Non-pigmented ciliary epithelial cell (primary cell): ENCODE measurements at regions not wholly inside any gene's neighbourhood (a gene's known extent, or its start where the extent isn't known, plus 50 kb on each side); places are given as distances from the start of the nearest gene placed in this dataset.
"Not testable (repeated sequence)": the region's sequence is repeated elsewhere in the genome, so short reads cannot be mapped to it uniquely, and the experiment has no call there.

Experiments used
- DNase-seq: peaks from one replicate; pipeline ENCODE4 v3.0.0-alpha.2; 2010; ENCODE audit warnings: low read depth

DNA sequence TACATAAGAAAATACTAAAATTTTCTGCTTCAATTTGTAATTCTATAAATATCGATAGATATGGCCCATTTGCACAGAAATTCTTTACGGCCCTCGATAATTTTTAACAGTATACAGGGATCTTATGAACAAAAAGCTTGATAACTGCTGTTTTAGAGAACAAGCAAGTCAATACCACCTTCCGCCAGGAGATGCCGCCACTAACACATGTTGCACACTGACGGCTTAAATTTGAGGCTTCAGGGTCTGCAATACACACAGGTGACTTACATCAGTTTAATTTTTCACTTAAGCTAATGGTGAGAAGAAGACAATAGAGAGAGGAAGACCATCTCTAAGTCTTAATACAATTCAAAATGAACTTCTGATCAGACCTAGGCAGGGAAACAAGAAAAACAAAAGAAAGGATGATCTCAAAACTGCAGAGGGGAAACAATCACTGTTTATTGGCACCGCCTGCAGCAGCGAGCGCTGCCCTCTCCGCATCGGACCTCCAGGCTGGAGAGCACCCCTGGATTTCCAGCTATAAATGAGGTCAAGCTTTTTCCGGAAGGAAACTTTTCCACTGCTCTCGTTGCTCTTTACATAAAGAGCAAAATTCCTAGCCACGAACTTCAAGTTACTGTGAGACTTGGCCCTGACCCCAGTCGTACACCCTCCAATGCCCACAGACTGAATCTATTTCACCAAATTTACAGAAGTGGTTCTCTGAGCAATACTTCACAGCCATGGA, 53.9 kb downstream of the OTOR start:
- no peak for DNase-seq

DNA sequence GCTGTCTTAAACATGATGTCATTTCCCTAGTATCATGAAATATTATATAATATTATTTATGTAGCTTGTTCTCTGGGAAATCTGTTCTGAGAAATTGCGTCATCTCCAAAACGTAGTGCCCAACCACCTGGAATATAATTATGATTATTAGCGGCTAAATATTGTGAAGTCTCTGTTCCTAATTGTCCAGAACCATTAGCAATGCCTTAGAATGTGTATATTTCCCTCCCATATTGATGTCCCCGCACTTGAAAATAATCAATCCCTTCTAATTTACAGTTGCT, 54.4 kb downstream of the OTOR start:
- no peak for DNase-seq

DNA sequence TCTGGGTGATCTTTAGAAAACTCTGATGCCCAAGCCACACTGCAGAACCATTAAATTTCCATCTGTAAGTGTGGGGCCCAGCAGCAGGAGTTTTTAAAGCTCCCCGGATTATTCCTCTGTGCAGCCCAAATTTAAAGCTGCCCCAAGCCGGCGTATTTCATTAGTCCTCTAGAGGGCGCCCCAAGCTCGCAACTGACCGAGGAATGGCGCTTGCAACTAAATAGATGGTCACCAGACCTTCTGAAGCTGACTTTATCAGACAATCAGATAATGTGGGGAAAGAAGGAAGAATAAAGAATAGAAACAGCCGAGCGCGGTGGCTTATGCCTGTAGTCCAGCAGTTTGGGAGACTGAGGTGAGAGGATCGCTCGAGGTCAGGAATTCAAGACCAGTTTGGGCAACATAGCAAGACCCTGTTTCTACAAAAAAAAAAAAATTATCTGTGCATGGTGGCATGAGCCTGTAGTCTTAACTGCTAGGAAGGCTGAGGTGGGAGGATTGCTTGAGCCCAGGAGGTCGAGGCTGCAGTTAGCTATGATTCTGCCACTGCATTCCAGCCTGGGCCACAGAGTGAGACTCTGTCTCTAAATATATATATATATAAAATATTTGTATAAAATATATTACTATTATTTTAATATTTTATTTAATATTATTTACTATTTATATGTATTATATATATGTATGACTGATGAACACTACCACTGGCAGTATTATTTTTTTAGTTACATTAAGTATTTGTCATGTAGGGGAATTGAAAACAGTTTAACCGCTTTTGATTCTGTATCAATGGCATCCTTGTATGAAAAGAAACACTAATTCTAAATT, 56.0 kb downstream of the OTOR start:
- no peak for DNase-seq

DNA sequence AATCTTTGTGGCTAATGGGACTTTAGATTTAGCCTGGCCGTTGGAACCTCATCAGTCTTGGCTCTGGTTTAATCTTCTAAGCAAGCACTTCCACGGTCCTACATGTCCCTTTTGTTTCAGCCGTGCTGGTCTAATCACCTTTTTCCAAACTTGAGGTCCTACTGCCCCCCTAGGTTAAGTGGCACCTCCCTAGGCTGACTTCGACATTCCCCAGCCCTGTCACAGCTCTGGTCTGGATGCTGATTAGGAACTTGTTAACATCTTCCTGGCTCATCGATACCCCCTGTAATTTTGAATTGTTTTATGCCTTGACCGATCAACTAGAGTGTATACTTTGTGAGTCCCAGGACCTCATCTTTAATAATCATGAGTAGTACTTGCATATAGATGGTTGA, 56.6 kb downstream of the OTOR start:
- no peak for DNase-seq

DNA sequence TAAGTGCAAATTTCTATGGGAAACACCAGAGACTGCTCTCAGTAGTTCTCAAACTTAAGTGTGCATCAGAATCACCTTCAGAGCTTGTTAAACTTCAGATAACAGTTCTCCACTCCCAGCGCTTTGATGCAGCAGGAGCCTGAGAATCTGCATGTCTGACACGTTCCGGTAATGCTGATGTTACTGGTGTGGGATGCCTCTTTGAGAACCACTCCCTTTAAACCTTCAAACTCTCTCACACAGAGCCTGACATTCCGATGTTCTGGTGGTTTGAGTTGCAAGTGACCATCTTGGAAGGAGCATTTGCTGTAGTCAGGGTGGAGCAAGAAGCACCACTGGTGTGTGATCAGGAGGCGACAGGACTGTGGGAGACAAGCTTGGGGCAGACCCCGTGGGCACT, 57.9 kb downstream of the OTOR start:
- no peak for DNase-seq

DNA sequence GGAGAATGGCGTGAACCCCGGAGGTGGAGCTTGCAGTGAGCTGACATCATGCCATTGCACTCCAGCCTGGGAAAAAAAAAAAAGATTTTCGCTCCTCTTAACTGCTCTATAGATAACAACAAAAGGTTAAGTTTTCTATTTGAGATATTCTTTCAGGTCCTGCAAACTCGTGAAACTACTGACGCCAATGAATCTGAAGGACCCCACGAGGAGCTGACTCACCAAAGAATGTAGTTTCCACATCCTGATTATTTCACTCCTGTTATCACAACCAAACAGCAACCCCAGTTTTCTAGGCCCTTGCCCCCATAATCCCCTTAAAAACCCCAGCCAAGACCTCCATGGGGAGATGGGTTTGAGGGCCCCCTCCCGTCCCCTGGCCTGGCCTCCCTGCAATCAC, 58.7 kb downstream of the OTOR start:
- no peak for DNase-seq

DNA sequence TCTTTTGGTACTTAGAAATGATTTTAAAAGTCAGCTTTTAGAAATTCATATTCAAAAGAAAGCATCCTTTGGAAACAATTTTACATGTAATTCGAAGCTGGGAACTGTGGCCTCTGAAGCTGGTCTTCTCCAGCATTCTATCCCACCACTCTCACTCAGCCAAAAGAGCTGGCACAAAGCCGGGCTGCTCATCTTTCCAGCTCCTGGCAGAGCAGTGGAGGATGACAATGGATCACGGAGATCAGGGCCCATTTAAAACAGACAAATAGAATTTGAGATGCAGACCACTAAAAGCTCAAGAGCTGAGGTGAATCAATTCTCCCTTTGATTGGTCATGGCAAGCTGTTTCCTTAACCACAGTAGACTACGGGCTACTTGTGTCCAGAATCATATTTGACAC, 60.6 kb downstream of the OTOR start:
- DNase-seq, result no peak

DNA sequence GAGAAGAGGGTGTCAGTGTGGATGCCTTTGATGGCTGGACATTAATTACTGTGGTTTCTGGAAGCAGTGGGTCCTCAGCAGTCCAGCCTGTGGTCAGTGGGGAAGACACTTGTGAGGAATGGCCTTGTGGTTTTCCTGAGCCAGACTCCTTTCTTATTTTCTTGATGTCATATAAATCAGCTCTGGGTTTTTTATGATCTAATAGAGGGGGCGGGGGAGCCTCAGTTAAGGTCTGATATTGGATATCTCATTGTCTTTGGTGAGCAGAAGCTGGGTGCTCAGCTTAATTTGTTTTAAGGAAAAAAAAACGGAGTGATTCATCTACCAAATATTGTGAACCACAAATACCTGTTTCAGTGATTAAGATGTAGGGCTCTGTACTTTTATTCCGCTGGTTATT, 62.1 kb downstream of the OTOR start:
- DNase-seq, result no peak

DNA sequence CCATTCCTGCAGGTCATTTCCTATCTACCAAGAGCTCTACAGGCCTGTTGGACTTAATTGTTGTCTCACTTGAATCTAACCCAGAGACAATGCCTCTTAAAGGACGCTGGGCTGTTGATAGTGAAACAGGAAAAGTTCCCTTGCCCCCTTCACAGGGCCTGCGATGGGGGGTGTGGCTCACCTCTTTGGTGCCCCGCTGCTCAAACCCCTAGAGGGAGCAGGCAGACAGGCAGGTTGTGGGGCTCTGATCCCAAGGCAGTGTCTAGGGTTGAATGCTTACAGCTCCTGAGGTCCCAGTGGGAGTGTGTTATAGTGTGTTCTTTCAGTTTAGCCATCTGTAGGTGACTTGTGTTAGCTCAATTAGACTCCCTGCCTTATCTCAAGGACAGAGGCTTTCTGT, 68.0 kb downstream of the OTOR start:
- DNase-seq, result no peak

DNA sequence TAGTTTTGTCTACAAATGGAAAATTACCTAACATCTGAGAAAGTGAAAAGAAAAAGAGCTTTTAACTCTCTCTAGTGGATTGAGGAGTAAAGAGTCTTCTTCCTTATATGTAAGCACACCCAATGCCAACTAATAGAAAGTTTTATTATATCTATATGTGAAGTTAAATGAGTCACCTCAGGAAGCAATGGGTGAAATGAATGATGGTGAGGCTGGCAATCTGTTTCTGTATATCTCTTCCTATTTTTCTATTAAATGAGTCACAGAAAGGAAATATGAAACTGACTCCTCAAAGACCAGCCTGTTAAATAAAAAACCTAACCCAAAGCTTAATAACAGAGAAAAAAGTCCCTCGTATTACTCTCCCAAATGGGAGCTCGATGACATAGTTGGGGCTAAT, 71.3 kb downstream of the OTOR start:
- no peak for DNase-seq

DNA sequence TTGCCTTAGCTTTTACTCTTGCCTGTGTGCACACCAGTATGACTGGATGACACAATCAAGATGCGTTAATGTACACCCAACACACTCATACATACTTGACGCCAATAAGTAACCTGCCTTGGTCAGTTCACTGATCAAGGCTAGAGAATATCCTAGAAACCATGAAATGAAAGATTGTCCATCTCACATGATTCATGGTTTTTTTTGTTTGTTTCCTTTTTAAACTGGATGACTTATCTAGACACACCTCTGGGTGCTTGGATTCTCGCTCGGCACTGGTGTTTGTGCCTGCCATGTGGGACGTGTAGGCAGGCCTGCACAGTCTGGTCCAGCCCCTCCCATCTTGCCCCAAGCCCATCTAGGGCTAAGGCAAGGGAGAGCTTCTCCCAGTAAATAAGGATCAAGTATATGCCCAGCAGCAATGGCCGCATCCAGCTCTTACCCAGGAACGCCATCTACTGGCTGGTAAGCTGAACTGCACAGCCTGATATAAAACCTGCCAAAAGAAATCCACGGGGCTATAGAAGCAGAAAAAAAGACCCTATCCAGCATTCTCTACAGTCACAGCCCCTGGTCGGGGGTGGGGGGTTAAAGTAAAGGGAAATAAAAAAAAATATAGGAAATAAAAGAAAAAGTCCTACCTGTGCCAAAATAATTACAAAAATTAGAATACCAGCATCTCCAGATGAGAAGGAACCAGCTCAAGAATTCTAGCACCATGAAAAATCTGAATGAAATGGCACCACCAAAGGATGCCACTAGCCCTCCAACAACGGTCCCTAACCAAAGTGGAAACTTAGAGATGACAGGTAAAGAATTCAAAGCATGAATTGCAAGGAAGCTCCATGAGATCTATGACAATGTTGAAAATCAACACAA, 73.3 kb downstream of the OTOR start:
- no peak for DNase-seq

DNA sequence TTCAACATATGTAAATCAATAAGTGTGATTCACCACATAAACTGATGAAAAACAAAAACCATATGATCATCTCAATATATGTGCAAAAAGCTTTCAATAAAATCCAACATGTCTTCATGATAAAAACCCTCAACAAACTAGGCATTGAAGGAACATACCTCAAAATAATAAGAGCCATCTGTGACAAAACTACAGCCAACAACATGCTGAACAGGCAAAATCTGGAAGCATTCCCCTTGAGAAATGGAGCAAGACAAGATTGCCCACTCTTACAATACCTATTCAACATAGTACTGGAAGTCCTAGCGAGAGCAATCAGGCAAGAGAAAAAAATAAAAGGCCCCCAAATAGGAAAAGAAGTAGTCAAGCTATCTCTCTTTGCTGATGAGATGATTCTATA, 76.5 kb downstream of the OTOR start:
- no peak for DNase-seq

DNA sequence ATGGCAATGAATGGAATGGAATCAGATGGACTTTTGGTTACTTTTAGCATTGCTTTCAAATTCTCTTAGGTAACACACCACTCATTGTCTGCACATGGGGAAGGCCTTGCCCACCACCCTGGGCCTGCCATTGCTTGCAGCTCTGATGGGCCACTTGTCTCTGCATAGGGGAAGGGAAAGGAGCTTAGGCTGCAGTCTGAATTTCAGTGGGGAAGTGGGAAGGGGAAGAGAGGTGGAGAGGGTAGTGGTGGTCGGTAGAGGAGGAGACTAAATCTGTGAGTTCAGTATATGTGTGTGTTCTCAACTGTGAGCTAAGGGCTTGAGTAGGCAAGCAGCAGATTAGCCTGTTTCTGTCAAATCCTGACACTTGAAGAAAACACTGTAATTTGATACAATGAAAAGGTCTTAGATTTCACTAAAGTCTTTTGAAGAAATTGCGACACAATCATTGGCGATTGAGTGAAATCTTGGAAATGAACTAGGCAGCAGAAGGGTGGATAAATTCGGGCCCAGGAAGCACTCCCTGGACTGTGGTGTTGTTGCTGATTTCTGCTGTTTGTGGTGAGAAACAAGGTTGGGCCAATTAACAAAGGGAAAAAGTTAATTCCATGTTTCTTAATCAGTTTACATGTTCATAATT, 80.6 kb downstream of the OTOR start:
- no peak for DNase-seq

DNA sequence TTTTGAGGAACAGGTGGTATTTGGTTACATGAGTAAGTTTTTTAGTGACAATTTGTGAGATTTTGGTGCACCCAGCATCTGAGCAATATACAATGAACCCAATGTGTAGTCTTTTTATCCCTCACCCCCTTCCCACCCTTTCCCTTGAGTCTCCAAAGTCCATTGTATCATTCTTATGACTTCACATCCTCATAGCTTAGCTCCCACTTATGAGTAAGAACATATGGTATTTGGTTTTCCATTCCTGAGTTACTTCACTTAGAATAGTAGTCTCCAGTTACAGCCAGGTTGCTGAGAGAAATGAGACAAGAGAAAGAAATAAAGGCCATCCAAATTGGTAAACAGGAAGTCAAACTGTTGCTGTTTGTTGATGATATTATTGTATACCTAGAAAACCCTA, 87.5 kb downstream of the OTOR start:
- DNase-seq, result not testable (repeated sequence)

DNA sequence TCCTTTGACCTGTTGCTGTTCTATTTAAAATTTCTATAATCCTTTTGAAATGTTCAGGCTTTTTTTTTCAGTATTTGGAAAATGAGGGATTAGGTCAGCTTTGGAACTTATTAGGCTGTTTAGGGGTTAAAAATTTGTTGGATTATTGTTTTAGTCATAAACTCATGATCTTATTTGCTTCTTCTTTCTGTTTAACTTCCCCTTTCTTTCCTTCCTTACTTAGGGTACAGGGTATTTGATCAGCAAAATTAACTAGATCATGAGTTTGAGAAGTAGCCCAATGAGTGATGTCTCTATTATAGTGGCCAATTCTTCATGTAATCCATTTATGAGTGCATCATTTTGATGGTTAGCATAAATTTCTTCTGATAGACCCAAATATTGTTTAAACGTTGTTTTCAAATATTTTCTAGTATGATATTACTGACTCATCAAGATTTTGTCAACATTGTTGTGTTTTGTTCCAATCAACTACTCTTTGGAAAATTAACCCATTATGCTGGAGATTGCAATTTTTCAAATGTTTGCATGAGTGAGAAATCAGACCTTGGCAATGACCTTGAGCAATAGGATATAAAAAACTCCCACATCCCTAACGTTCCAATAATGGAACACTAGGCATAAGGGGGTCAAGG, 94.4 kb downstream of the OTOR start:
- DNase-seq, result no peak

DNA sequence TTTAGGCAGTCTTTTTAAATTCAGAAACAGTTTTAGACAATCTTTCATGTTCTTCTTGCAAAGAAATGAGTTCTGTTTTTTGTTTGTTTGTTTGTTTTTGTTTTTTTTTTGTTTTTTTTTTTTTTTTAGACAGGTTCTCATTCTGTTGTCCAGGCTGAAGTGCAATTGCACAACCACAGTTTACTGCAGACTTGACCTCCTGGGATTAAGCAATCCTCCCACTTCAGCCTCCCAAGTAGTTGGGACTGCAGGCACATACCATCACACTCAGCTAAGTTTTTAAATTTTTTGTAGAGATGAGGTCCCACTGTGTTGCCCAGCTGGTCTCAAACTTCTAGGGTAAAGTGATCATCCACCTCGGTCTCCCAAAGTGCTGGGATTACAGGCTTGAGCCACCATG, 96.2 kb downstream of the OTOR start:
- no peak for DNase-seq

DNA sequence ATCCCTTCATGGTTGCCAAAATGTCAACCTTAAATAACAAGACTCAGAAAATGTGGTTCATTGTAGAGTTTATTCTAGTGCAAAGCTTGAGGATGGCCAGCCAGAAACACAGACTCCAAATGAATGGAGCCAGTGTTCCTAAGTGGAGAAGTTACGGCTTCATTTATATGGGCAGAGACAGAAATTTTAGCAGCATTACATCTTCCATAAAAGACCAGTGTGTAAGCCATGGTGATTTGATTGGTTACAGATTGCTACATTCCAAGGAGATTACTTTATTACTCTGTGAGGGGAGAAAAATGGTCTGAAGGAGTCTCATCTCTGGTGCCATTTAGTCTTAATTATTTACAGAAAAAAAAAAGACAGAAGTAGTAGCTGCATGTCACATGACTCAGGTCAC, 97.8 kb downstream of the OTOR start:
- DNase-seq, result no peak

DNA sequence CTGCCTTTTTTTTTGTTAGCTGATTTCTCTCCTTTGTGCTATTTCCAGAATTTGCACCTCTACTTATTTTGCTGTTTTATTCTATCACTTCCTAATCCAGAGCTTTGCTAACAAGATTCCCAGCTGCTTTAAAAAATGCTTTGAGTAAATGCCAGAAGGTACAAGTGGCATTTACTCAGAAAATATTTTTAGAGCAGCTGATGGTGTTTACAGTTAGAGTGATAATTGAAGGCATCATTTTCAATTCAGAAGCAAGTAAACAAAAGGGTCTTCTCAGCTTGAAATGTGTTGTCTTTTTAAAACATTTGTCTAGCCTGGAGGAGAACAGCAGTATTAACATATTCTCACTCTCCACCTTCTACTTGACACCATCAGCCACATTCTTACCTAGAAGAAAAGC, 99.9 kb downstream of the OTOR start:
- no peak for DNase-seq

DNA sequence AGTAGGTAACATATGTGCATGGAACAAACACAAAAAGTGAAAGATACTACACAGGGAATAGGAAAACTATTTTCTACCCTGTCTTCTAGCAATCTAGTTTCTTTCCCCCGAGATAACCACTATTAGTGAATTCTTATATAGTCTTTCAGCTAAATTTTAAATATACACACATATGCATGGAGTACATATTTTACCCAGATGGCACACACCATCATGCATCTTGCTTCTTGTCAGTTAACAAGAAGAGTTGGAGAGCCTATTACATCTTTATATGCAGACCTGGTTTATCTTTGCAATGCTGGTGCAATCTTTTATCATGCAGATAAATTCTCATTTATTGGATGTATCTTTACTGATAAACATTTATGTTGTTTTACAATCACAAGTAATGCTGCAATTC, 100.4 kb downstream of the OTOR start:
- no peak for DNase-seq

DNA sequence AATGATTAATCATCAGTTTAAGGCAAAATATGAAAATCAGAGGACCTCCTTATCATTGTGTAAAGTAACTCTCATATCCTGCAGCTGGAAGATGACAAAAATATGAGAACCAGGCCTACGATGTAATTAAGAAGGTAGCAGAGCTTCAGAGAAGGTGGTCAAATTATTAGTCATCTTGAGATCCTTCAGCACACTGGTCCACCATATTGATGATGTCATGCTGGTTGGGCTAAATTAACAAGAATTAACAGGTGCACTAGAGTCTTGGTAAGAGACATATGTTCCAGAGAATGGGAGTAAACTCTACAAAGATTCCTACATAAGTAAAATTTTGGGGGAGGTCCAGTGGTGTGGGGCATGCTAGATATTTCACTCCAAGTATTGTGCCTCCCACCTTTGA, 112.8 kb downstream of the OTOR start:
- no peak for DNase-seq

DNA sequence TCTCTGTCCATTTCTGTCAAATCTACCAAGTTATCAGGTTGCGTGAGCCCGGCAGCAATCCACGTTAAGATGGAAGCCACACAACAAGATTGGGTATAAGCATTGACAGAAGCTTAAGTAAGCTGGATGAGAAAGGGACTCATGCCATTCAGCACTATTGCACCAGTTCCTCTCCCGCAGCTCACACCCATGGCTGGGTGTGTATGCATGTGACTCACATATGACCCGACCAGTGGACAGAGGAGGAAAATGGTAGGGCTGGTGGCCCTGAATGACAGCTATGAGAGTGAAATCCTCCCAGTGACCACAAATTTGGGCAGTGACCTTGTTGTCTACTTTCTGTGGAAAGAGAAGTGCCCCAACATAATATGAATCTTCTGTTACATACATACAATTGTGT, 113.5 kb downstream of the OTOR start:
- no peak for DNase-seq

DNA sequence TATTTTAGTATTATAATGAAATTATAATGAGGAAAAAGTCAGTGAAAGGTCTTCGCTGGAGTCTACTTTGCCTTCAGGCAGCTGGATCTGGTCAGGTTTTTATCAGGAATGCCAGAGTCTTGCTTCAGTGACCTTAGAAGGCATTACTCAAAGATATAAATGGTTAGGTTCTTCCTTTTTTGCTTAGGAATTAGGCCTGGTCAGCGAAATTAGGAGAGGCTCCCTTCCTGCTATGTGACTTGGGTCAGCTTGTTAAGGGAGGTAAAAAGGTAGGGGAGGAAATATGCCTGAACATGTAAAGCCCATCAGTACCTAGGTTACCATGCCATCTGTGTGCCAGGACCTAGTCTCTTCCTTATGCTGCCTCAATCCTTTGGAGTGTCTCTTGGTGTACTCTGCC, 115.1 kb downstream of the OTOR start:
- no peak for DNase-seq
